Keratinocyte (primary cell): ENCODE measurements at regions not wholly inside any gene's neighbourhood (a gene's known extent, or its start where the extent isn't known, plus 50 kb on each side); places are given as distances from the start of the nearest gene placed in this dataset.

Source experiments
- CTCF ChIP-seq, 3 experiments: IDR thresholded peaks in 1 of 3; conservative IDR thresholded peaks in 1 of 3; optimal IDR thresholded peaks in 1 of 3; 2 replicates in 2 of 3; 3 replicates in 1 of 3; pipeline versions ENCODE3 to v1.5.1; 2011; ENCODE audit warnings: low read length in 3 of 3, mild to moderate bottlenecking in 3 of 3, moderate library complexity in 2 of 3, control low read depth in 1 of 3, inconsistent platforms in 1 of 3; ENCODE audit not compliant: insufficient read depth in 2 of 3; ENCODE audit errors: extremely low read depth in 1 of 3
- EZH2 ChIP-seq: IDR thresholded peaks from one replicate; pipeline ENCODE4 v1.6.1; 2012; ENCODE audit warnings: inconsistent platforms, mild to moderate bottlenecking, low read length, moderate library complexity

- TF ChIP-seq CTCF (optimal IDR thresholded peaks at IDR 0.05 in 1 of 3, IDR thresholded peaks at IDR 0.05 in 1 of 3, conservative IDR thresholded peaks at IDR 0.05 in 1 of 3; ENCODE audit: extremely low read depth in 1 of 3, insufficient read depth in 2 of 3, low read length in 3 of 3) (no peak), EZH2 (no peak)
These were observed 75.8 kb upstream of the PARD3 start for GRCh38 chr10:34890939-34891338.
